NCI-H345 (cell line): ENCODE measurements at regions not wholly inside any gene's neighbourhood (a gene's known extent, or its start where the extent isn't known, plus 50 kb on each side); places are given as distances from the start of the nearest gene placed in this dataset.
"Not testable (repeated sequence)": the region's sequence is repeated elsewhere in the genome, so short reads cannot be mapped to it uniquely, and the experiment has no call there.

Source experiments
- DNase-seq: peaks from one replicate; lab custom pipeline; 2025; lab: John Stamatoyannopoulos, UW

DNA sequence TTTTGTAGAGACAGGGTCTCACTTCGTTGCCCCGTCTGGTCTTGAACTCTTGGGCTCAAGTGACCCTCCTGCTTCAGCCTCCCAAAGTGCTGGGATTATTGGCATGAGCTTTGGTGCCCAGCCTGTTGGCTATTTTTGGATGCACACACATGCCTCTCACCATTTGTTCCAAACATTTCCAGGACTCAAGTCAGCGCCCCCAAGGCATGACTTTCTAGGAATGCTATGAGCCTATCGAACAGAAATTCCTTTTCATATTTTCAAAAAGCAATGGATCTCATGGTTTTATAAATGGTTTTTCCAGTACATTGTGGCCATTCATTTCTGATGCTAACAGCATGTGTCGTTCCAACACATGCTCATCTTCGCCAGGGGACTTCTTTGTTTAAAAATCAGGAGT lies 119.3 kb upstream of the NAA20 start:
- no peak for DNase-seq

DNA sequence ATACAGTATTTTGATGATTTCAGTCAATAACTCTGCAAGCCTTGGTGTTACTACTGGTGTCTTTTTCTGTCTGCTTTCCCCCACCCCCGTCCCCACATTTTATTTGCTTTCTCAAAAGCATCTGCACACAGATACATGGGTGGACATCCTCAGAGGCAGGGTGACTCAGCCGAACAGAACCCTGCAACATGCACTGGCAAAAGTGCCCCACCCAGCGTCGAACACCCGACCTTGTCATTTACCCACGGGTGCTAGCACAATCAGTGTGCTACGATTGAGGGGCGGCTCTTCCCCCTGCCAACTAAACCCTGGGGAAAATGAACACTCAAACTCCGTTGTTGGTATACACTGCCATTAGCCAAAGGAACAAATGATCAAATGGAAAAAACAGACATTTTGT lies 115.9 kb upstream of the NAA20 start:
- no peak for DNase-seq

DNA sequence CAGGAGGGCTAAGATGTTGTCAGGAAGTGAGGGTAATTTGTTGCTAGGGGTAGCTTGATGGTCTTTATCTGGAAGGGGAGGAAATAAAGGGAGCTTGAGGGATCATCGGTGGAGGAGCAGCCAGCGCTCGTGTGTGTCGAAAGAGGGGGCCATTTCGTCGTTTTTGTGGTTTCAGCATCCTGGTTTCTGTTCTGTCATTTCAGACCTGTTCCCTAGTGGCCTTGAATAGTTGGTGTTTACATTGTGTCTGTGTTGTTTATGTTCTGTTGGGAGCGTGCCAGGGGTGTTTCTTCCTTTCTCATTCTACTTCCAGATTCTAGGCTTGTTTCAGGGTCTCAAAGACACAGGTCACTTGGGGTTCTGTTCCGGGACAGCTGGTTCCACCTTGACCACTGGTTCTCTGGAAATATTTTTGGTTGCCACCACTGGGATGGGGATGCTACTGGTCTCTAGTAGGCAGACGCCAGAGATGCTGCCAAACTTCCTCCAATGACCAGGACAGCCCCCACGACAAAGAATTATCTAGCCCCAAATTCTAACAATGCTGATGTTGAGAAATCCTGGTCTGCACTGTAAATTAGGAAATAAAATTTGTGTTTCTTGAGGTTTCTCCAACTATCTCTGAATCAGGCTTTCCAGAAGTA lies 113.9 kb upstream of the NAA20 start:
- DNase-seq, result peak; percentile 80

DNA sequence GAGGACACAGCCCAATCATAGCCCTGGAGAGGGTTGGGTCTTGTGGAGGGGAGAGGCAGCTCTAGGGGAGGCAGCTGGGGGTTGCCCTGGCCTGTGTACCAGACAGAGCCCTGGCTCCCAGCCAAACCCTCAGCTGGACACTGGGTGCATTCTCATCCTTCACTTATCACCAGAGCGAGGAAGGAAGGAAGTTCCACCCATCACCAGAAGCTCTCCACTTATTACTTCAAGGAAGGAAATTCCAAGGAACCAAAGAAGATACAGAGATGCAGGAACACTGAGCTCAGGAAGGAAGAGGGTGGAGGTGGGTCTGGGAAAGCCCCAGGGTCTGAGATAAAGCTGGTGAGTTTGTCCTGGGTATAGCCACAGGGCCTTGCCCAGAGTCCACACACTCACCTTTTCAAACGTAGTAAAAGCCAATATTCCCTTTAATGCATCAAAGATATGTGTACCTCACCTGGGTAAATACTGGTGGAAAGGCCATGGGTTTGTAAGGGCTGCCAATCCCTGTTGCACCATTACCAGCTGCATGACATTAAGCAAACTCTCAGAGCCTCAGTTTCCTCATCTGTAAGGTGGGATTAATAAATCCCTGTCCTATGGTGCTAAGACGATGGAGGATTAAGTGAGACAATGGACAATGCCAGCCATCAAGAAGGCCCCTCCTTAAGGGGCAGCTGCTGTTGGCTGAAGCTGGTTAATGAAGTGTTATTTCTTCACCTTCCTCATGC lies 109.7 kb upstream of the NAA20 start:
- no peak for DNase-seq

DNA sequence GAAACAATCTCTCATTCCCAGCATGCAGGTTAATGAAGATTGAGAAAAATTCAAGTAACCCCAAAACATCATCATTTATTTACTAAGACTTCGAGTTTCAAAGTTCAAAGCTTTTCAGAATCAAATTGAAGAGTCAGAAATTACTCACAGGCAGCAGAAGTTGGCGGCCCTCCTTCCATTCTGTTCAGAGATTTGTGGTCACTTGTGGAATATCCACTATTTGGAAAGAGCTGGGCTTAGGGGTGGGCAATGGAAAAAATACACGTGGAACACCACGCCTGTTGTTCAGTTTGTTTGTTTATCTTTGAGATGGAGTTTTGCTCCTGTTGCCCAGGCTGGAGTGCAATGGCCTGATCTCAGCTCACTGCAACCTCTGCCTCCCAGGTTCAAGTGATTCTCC lies 108.6 kb upstream of the NAA20 start:
- DNase-seq, result no peak

DNA sequence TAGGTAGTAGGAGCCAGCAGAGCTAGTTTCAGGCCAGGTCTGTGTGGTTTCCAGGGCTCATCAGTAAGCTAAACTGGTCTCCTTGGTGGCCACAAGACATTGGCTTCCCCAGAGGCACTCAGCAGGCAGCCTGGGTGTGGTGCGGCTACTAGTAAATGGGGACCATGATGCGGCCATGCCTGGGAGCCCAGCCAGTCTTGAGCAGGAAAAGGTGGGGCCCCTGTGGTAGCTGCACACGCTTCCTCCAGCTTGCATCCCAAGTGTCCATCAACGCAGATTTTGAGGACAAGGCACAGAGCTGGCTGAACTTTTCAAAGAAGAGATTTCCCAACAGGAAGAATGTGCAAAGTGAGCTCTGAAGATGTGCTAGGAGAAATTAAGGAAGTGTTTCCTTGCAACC lies 107.4 kb upstream of the NAA20 start:
- no peak for DNase-seq

DNA sequence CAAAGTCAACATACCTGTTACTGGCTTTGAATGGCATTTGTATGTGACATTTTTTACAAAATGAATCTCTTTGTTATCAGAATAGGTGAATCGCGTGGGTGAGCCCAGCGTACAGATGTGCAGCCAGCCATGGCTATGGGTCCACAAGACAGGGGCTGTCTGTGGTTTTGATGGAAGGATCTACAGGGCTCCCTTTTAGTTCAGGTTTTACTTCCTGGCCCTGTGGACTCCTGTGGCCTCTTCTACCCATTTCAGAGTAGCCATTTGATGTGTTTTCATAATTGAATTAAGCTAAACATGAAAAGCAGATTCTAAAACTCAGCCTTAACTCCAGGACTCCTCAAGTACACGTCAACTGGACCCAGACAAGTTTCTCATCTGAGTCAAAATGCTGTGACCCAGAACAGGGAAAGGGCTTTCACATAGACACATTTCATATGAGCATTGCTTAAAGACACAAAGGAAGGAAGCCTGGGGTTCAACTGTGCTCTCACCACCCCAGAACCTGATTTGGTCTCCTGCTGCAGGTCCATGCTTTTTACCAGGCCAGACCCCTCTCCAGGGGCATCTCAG lies 105.3 kb upstream of the NAA20 start:
- no peak for DNase-seq

DNA sequence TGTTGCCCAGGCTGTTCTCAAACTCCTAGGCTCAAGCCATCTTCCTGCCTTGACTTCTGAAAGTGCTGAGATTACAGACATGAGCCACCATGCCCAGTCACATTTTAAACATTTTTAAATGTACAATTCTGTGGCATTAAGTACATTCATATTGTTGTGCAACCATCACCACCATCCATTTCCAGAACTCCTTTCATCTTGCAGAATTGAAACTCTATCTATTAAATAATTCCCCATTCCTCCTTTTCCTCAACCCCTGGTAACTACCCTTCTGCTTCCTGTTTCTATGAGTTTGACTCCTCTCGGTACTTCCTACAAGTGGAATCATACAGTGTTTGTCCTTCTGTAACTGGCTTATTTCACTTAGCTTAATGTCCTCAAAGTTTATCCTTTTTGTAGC lies 103.8 kb upstream of the NAA20 start:
- DNase-seq, result no peak

DNA sequence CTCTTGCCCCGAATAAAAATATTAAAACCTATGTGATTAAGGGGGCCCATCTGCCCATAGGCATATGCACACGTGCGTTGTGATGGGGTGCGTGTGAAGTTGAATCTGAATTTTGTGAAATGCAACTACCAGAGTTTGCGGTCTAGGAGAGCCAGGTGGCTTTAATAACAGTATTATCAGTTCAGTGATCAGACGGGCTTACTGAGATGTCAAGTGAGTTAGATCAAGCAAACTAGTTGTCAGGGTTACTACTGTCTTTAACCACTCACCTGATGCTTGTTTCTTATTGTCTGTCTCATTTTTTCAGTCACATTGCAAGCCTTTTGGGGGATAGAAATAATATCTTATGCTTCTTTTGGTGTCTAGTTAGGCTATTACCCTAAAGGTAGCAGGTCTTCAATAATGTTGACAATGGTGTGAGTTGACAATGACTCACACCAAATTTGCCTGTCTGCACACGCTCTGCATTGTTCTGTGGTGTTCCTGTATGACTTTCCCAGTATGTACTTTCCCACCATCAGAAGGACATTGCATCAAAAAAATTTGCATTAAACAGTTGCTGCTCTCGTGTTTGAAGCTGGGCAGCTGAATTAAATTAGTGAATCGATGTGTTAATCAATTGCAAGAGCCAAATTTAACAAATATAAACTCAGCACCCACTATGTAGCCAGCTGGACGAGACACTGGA lies 103.1 kb upstream of the NAA20 start:
- no peak for DNase-seq

DNA sequence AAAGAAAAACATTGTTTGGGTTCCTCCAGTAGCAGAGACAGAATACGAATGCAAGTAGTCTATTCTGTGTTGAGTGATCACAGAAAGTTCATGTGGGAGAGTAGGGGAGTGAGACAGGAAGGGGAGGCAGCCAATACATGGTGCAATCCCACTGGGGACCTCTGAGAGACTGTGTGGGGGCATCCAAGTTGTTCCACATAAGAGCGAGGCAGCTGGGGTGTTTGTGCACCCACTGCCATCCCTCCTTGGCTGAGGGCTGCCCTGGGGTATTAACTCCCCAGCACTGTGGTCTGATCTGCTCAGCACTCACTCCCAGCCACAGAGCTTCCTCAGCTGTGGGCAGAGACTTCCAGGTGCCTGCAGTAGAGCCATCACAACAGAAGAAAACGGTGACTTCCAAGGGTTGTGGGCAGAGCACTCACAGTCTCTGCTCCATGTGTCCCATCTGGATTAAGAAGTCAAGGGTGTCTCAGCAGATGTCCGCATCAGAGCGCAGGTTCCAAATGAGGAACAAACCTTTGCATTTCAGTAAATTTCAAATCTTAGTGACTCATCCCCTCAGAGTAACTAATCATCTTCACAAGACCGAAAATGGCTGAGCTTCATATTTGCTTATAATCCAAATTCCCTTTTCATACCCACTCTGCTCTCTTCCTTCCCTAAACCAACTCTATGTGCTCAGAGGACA lies 101.9 kb upstream of the NAA20 start:
- no peak for DNase-seq

DNA sequence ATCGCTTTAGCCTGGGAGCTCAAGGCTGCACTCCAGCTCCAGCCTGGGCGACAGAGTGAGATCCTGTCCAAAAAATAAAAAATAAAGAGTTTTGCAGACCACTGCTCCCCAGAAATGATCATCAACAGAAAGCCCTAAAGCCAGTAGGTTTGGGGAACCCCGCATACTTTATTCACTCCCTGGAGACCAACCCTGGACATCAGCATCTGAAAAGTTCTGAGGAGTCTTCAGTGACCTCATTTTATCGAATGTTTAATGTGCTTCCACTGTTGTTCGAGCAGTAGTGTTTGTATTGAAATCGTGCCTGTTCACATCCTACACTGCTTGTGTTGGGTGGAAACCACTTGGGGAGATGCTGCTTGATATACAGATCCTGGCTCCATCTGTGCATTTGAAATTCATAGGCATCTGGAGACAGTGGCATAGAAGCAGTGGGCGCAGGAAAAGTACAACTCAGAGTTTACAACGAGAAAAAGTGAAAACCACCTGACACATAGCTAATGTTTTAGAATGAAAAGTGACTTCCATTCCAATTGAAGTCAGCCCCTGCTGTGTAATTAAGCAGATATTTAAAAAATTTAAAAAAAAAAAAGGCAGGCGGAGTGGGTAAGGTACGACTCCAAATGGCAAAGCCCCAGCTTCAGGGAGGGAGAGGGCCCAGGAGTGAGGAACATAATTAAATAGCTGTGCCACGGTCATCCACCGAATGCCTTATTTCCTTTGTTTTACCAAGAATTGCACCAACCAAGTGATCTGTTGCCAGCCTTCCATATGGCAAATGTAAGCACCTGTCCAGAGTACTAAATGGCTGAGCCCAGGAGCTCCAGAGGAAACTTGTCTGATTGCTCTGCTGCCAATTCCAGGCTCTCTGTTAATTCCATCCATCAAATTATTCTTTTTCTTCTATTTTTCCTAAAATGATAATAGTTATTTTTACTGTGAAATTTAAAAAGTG lies 100.4 kb upstream of the NAA20 start:
- no peak for DNase-seq

DNA sequence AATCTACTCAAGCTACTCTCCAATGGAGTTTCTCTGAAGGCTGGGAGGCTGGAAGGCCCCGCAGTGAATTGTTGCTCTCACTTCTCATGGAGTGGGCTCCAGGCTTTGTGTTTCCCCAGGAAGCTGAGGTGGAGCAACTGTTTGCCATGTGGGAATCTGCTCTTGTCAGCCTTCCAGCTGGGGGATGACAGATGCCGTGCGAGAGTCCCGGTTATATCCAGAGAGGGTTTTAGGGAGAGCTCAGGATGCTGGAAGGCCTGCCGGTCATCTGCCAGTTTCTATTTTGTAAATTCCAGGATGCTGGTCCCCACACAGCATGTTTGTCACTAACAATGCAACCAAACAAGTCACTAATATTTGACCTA lies 98.2 kb upstream of the NAA20 start:
- no peak for DNase-seq

DNA sequence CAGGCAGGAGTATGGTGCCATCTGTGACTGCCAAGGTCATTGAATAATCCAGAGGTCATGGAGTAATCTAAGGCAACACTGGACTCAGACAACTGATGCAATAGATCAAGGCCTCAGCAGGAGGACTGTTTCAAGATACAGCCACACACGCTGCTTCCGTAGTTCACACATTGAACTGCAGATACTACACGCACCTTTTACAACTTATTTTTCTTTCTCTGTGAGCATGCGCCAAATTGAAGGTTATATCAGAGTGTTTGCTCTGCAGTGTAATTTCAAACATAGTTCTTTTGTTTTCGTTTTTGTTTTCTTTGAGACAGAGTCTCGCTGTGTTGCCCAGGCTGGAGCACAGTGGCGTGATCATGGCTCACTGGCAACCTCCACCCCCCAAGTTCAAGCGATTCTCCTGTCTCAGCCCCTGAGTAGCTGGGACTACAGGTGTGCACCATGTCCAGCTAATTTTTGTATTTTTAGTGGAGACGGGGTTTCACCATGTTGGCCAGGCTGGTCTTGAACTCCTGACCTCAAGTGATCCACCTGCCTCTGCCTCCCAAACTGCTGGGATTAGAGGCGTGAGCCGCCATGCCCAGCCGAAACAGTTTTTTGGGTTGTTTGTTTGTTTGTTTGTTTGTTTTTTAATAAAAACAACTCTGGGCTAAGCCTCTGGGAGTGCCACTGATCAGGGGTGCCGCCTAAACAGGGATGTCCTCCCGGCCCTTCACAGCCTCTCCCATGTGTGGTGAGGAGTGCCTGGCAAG lies 96.6 kb upstream of the NAA20 start:
- DNase-seq, result no peak

DNA sequence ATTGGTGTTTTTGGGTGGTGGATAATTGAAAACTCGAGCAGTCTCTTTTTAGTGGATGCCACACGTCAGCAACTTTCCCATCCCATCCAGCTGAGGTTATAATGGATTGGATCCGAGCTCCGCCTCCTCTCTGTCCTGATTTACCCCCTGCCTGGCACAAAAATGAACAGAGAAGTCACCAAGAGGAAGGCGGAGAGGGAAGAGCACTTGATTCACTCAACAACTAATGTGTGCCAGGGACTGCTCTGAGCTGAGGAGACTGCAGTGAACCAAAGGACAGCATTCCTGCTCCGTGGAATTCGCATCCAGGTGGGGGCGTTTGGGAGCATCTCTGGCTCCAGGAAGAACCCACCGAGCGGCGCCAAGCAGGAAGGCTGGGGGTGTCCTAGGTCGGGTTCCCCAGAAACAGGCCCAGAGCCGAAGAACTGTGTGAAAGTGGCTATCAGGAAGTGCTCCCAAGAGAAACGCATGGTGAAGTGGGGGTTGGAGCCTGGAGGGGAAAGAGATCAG lies 95.8 kb upstream of the NAA20 start:
- no peak for DNase-seq

DNA sequence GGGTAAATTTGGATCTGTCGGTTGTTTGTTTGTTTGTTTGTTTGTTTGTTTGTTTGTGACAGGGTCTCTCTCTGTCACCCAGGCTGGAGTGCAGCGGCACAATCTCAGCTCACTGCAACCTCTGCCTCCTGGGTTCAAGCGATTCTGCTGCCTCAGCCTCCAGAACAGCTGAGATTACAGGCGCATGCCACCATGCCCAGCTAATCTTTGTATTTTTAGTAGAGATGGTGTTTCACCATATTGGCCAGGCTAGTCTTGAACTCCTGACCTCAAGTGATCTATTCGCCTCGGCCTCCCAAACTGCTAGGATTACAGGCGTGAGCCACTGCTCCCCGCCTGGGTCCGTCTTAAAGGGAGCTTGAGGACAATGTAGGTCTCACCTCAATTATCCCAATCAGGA lies 95.3 kb upstream of the NAA20 start:
- DNase-seq, result not testable (repeated sequence)

DNA sequence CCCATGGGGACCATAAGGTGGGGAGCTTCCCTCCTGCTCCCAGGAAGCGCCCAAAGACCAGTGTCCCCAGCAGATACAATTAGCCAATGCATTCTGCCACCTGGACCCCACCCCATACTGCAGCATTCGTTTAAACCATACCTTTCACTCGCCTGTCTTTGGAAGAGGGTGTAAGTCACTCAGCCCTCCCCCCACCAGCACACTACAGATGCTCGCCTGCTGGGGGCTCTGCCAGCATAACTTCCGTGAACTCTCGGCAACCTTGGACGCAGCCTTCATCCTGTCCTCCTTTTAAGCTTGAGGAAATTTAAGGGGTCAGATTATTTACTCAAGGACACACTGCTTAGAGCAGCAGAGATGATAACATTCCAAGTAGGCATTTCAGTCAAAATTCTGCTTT lies 94.4 kb upstream of the NAA20 start:
- no peak for DNase-seq

DNA sequence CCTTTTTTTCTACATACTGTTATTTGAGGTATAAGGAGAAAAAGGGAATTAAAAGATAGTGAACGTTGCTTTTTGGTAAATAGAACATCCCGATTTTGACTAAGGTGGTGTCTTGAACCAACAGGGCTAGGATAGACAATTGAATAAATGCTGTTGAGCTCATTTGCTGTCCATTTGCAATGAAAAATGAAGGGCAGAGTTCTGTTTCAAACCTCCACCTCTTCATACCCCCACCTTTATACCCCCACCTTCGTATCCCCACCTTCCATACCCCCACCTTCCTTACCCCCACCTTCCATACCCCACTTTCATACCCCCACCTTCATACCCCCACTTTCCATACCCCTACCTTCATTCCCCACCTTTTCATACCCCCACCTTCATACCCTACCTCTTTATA lies 93.4 kb upstream of the NAA20 start:
- no peak for DNase-seq

DNA sequence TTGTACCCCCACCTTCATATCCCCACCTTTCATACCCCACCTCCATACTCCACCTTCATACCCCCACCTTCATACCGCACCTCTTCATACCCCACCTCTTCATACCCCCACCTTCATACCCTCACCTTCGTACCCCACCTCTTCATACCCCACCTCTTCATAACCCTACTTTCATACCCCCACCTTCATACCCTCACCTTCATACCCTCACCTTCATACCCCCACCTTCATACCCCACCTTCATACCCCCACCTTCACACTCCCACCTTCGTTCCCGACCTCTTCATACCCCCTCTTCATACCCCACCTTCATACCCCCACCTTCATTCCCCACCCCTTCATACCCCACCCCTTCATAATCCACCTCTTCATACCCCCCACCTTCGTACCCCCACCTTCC lies 92.9 kb upstream of the NAA20 start:
- no peak for DNase-seq

DNA sequence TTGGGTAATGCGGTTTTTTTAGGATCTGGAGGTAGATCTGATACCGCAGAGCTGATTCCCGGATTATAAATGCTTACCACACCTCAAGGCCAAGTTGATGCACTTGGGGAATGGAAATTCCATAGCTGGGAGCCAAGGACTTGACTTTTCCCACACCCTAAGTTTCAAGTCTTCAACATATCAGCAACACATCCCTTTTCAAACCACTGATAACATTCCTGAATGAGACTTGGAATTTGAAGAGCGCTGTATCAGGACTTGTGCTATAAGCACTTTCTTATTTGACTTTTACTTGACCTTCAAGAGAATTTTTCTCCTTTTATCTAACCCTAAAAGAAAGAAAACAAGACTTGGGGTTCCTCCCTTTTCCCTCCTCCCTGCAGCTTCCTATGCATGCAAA lies 90.6 kb upstream of the NAA20 start:
- no peak for DNase-seq

DNA sequence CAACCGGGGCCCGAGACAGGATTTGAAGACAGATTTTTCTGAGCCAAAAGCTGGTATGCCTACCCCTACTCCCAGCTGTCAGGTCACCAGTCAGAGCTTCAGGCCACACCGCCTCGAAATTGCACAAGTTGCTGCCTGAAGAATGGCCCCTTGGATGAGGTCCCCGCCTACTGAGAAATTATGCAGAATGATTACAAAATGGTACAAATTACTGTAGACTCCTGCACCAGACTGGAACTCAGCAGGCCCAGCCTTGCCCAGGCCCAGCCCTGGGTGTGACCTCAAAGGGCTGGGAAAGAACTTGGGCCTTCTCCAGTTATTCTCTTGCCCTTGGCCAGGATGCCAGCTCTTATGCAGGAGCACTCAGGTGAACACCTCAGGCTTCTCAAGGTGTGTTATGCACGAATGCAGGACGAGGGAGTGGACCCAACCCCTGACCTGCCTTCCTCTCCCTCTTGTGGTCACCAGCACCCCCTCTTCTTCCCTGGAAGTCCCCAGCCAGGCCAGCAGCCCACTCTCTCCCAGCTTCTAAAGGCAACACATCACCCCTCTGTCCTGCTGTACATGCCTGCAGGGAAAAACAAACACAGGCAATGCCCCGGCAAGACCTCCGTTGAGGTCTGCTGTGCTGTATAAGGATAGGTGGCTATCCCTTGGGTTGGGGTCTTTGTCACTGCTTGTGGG lies 88.7 kb upstream of the NAA20 start:
- no peak for DNase-seq
